CD4-positive, alpha-beta T cell treated with Interleukin-1 beta for 1 hour (primary cell): ENCODE measurements at regions not wholly inside any gene's neighbourhood (a gene's known extent, or its start where the extent isn't known, plus 50 kb on each side); places are given as distances from the start of the nearest gene placed in this dataset.
"Not testable (repeated sequence)": the region's sequence is repeated elsewhere in the genome, so short reads cannot be mapped to it uniquely, and the experiment has no call there.

ENCODE experiments used
- DNase-seq, 2 donors: peaks; one replicate each; pipeline ENCODE4 v3.0.0-alpha.2; 2020 to 2022

- peak; percentile 77 to 78 for DNase-seq
Observed at GRCh38 chr2:195535911-195536522, 121.0 kb upstream of the SLC39A10 start.

- no peak for DNase-seq
Observed at GRCh38 chr2:195534971-195535370, 122.1 kb upstream of the SLC39A10 start.

GRCh38 chr2:195533771-195534642, 123.0 kb upstream of the SLC39A10 start:
- DNase-seq, result peak; percentile 39 to 51

GRCh38 chr2:195532628-195533271, 124.3 kb upstream of the SLC39A10 start:
- DNase-seq, result peak in 1 of 2 donors; percentile 52

- no peak for DNase-seq
Observed at GRCh38 chr2:195532255-195532627, 124.8 kb upstream of the SLC39A10 start.

- DNase-seq, result no peak
Observed at GRCh38 chr2:195531754-195532153, 125.3 kb upstream of the SLC39A10 start.

- not testable (repeated sequence) for DNase-seq
Observed at GRCh38 chr2:195523242-195523641, 133.8 kb upstream of the SLC39A10 start.

GRCh38 chr2:195521589-195521988, 135.4 kb upstream of the SLC39A10 start:
- DNase-seq, result no peak

- no peak for DNase-seq
Observed at GRCh38 chr2:195520671-195521155, 136.3 kb upstream of the SLC39A10 start.

GRCh38 chr2:195515551-195515950, 141.5 kb upstream of the SLC39A10 start:
- DNase-seq, result no peak

GRCh38 chr2:195514365-195514764, 142.7 kb upstream of the SLC39A10 start:
- DNase-seq, result no peak

GRCh38 chr2:195513119-195513518, 143.9 kb upstream of the SLC39A10 start:
- no peak for DNase-seq

- DNase-seq, result no peak
Observed at GRCh38 chr2:195509551-195509950, 147.5 kb upstream of the SLC39A10 start.

- DNase-seq, result no peak
Observed at GRCh38 chr2:195508139-195508455, 148.9 kb upstream of the SLC39A10 start.

- DNase-seq, result no peak
Observed at GRCh38 chr2:195507447-195508138, 149.4 kb upstream of the SLC39A10 start.

GRCh38 chr2:195505701-195506100, 151.3 kb upstream of the SLC39A10 start:
- no peak for DNase-seq

- no peak for DNase-seq
Observed at GRCh38 chr2:195503208-195503607, 153.8 kb upstream of the SLC39A10 start.

GRCh38 chr2:195501746-195502145, 155.3 kb upstream of the SLC39A10 start:
- DNase-seq, result no peak

- no peak for DNase-seq
Observed at GRCh38 chr2:195500879-195501278, 156.1 kb upstream of the SLC39A10 start.

GRCh38 chr2:195498839-195499490, 158.1 kb upstream of the SLC39A10 start:
- no peak for DNase-seq

GRCh38 chr2:195498176-195498575, 158.8 kb upstream of the SLC39A10 start:
- DNase-seq, result peak; percentile 69 to 74

GRCh38 chr2:195496991-195497390, 160.0 kb upstream of the SLC39A10 start:
- no peak for DNase-seq

- DNase-seq, result no peak
Observed at GRCh38 chr2:195495966-195496365, 161.1 kb upstream of the SLC39A10 start.
